HEK293 (cell line): ENCODE measurements at regions not wholly inside any gene's neighbourhood (a gene's known extent, or its start where the extent isn't known, plus 50 kb on each side); places are given as distances from the start of the nearest gene placed in this dataset.

ENCODE experiments used
- ZBTB21 ChIP-seq: fragments of 450-650 bp; formaldehyde crosslinking; IDR thresholded peaks from 2 replicates; pipeline ENCODE4 v1.5.1; 2017; ENCODE audit warnings: missing biosample characterization, missing genetic modification characterization
- ZBTB7A ChIP-seq: fragments of 450-650 bp; formaldehyde crosslinking; IDR thresholded peaks from 2 replicates; pipeline ENCODE4 v1.5.1; 2016; ENCODE audit warnings: low read depth, missing biosample characterization, missing genetic modification characterization
- ZNF24 ChIP-seq: fragments of 450-650 bp; formaldehyde crosslinking; IDR thresholded peaks from 2 replicates; pipeline ENCODE4 v1.5.1; 2016; ENCODE audit warnings: missing biosample characterization, missing genetic modification characterization
- ZNF37A ChIP-seq: fragments of 450-650 bp; IDR thresholded peaks from 2 replicates; pipeline ENCODE4 v1.5.1; 2018; ENCODE audit warnings: missing biosample characterization, missing genetic modification characterization
- ZNF394 ChIP-seq: fragments of 450-650 bp; formaldehyde crosslinking; IDR thresholded peaks from 2 replicates; pipeline ENCODE4 v1.5.1; 2016; ENCODE audit warnings: missing biosample characterization, missing genetic modification characterization, mild to moderate bottlenecking, moderate library complexity, borderline replicate concordance
- TF ChIP-seq, protein P1 (sequence below): fragments of 450-650 bp; formaldehyde crosslinking; IDR thresholded peaks from 2 replicates; pipeline ENCODE4 v1.5.1; 2016; ENCODE audit warnings: missing biosample characterization, missing genetic modification characterization
- TF ChIP-seq, protein P2 (sequence below): fragments of 450-650 bp; formaldehyde crosslinking; IDR thresholded peaks from 2 replicates; pipeline ENCODE4 v1.5.1; 2016; ENCODE audit warnings: missing biosample characterization, missing genetic modification characterization

DNA sequence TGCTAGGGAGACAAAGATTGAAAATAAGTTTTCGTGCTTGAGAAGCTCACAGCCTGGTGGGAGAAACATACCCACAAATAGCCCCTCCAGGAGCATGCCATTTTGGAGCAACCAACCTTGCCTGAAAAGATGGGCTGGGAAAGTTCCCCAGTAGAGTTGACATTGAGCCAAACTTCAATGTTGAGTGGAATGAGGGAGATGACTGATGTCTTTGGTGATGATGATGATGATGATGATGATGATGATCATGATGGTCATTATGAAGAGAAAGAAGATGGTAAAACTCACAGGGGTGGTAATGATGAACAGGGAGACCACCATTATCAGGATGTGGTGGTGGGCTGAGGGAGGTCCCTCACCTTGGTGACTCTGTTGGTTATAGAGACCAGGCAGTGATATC is 50.1 kb upstream of the ADRA1D start:
- TF ChIP-seq ZBTB21 (tag by site-specific recombination), result no peak
- TF ChIP-seq, protein P1, sequence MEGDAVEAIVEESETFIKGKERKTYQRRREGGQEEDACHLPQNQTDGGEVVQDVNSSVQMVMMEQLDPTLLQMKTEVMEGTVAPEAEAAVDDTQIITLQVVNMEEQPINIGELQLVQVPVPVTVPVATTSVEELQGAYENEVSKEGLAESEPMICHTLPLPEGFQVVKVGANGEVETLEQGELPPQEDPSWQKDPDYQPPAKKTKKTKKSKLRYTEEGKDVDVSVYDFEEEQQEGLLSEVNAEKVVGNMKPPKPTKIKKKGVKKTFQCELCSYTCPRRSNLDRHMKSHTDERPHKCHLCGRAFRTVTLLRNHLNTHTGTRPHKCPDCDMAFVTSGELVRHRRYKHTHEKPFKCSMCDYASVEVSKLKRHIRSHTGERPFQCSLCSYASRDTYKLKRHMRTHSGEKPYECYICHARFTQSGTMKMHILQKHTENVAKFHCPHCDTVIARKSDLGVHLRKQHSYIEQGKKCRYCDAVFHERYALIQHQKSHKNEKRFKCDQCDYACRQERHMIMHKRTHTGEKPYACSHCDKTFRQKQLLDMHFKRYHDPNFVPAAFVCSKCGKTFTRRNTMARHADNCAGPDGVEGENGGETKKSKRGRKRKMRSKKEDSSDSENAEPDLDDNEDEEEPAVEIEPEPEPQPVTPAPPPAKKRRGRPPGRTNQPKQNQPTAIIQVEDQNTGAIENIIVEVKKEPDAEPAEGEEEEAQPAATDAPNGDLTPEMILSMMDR (tag by site-specific recombination), result no peak
- no peak for TF ChIP-seq ZNF37A
- TF ChIP-seq, protein P2, sequence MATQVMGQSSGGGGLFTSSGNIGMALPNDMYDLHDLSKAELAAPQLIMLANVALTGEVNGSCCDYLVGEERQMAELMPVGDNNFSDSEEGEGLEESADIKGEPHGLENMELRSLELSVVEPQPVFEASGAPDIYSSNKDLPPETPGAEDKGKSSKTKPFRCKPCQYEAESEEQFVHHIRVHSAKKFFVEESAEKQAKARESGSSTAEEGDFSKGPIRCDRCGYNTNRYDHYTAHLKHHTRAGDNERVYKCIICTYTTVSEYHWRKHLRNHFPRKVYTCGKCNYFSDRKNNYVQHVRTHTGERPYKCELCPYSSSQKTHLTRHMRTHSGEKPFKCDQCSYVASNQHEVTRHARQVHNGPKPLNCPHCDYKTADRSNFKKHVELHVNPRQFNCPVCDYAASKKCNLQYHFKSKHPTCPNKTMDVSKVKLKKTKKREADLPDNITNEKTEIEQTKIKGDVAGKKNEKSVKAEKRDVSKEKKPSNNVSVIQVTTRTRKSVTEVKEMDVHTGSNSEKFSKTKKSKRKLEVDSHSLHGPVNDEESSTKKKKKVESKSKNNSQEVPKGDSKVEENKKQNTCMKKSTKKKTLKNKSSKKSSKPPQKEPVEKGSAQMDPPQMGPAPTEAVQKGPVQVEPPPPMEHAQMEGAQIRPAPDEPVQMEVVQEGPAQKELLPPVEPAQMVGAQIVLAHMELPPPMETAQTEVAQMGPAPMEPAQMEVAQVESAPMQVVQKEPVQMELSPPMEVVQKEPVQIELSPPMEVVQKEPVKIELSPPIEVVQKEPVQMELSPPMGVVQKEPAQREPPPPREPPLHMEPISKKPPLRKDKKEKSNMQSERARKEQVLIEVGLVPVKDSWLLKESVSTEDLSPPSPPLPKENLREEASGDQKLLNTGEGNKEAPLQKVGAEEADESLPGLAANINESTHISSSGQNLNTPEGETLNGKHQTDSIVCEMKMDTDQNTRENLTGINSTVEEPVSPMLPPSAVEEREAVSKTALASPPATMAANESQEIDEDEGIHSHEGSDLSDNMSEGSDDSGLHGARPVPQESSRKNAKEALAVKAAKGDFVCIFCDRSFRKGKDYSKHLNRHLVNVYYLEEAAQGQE (tag by site-specific recombination), result no peak
- TF ChIP-seq ZNF24 (tag by site-specific recombination), result no peak
- no peak for TF ChIP-seq ZNF394 (tag by site-specific recombination)
- TF ChIP-seq ZBTB7A (tag by site-specific recombination), result no peak
